Keratinocyte (primary cell): ENCODE measurements at regions not wholly inside any gene's neighbourhood (a gene's known extent, or its start where the extent isn't known, plus 50 kb on each side); places are given as distances from the start of the nearest gene placed in this dataset.
A peak's percentile ranks its signal among the peaks of the same experiment; 100 is the strongest.

Source experiments
- DNase-seq: peaks from one replicate; pipeline ENCODE4 v3.0.0-alpha.2; 2011; ENCODE audit warnings: low read depth, missing footprints, low spot score
- FAIRE-seq: peaks from 2 replicates; lab custom pipeline; 2011; peaks lifted over from hg19 to GRCh38; lab: Jason Lieb, UNC
- H2AFZ ChIP-seq: 2 replicates; pipeline ENCODE4 v1.6.0; 2012; ENCODE audit warnings: low read length, control low read depth, inconsistent platforms; ENCODE audit not compliant: control insufficient read depth
- H3K27ac ChIP-seq: 2 replicates; pipeline ENCODE4 v1.5.1; 2011; ENCODE audit warnings: low read length; ENCODE audit not compliant: control insufficient read depth, insufficient read depth
- H3K27me3 ChIP-seq: 3 replicates; pipeline ENCODE4 v1.6.0; 2011; ENCODE audit warnings: low read length; ENCODE audit not compliant: control insufficient read depth, insufficient read depth; ENCODE audit errors: extremely low read depth
- H3K36me3 ChIP-seq, 2 experiments: 2 replicates in 1 of 2; 3 replicates in 1 of 2; pipeline ENCODE4 v1.5.1; 2011; ENCODE audit warnings: low read length in 2 of 2, mild to moderate bottlenecking in 1 of 2; ENCODE audit not compliant: control insufficient read depth in 2 of 2, insufficient read depth in 2 of 2; ENCODE audit errors: extremely low read depth in 1 of 2
- H3K4me1 ChIP-seq: 3 replicates; pipeline ENCODE4 v1.5.1; 2011; ENCODE audit warnings: low read length; ENCODE audit not compliant: control insufficient read depth, insufficient read depth; ENCODE audit errors: extremely low read depth
- H3K4me2 ChIP-seq: 3 replicates; pipeline ENCODE4 v1.6.0; 2011; ENCODE audit warnings: low read depth, low read length; ENCODE audit not compliant: control insufficient read depth, insufficient read depth; ENCODE audit errors: extremely low read depth
- H3K4me3 ChIP-seq, 3 experiments: fragments of 200-600 bp in 1 of 3; sonication (generic) in 1 of 3; 2 replicates in 2 of 3; 3 replicates in 1 of 3; pipeline ENCODE4 v1.5.1; 2011 to 2016; ENCODE audit warnings: low read length in 3 of 3, mild to moderate bottlenecking in 3 of 3, control low read depth in 2 of 3, inconsistent platforms in 1 of 3, low read depth in 1 of 3, mixed read lengths in 1 of 3, mixed run types in 1 of 3, moderate library complexity in 1 of 3; ENCODE audit not compliant: control insufficient read depth in 2 of 3, insufficient read depth in 2 of 3; ENCODE audit errors: extremely low read depth in 1 of 3
- H3K79me2 ChIP-seq: 2 replicates; pipeline ENCODE4 v1.6.0; 2012; ENCODE audit warnings: low read length; ENCODE audit not compliant: control insufficient read depth, insufficient read depth
- H3K9ac ChIP-seq: 3 replicates; pipeline ENCODE4 v1.6.0; 2011; ENCODE audit warnings: low read length; ENCODE audit not compliant: control insufficient read depth, insufficient read depth; ENCODE audit errors: extremely low read depth
- H3K9me1 ChIP-seq: 3 replicates; pipeline ENCODE4 v1.6.0; 2011; ENCODE audit warnings: low read length; ENCODE audit not compliant: control insufficient read depth, insufficient read depth; ENCODE audit errors: extremely low read depth
- H3K9me3 ChIP-seq: 2 replicates; pipeline ENCODE4 v1.5.1; 2012; ENCODE audit warnings: low read depth, low read length; ENCODE audit not compliant: control insufficient read depth
- H4K20me1 ChIP-seq: 3 replicates; pipeline ENCODE4 v1.6.0; 2011; ENCODE audit warnings: low read length; ENCODE audit not compliant: control insufficient read depth, insufficient read depth; ENCODE audit errors: extremely low read depth
- CTCF ChIP-seq, 3 experiments: IDR thresholded peaks in 1 of 3; conservative IDR thresholded peaks in 1 of 3; optimal IDR thresholded peaks in 1 of 3; 2 replicates in 2 of 3; 3 replicates in 1 of 3; pipeline versions ENCODE3 to v1.5.1; 2011; ENCODE audit warnings: low read length in 3 of 3, mild to moderate bottlenecking in 3 of 3, moderate library complexity in 2 of 3, control low read depth in 1 of 3, inconsistent platforms in 1 of 3; ENCODE audit not compliant: insufficient read depth in 2 of 3; ENCODE audit errors: extremely low read depth in 1 of 3
- EZH2 ChIP-seq: IDR thresholded peaks from one replicate; pipeline ENCODE4 v1.6.1; 2012; ENCODE audit warnings: inconsistent platforms, mild to moderate bottlenecking, low read length, moderate library complexity
- dilution Hi-C: fragments of 300-500 bp; cut with MboI; formaldehyde crosslinking; loops from one replicate; pipeline ENCODE4 v1.7.0; 2020; ENCODE audit warnings: low sequenced_read_pairs; ENCODE audit not compliant: extremely low pct_ligation_motif_present

- H3K4me3 ChIP-seq, result no peak overlapping the region
- no peak overlapping the region for H3K4me2 ChIP-seq
- FAIRE-seq (no peak), DNase-seq (no peak)
- peaks cover 45% of the 10 kb centered on the region for H3K27me3 ChIP-seq
- no peaks in the 10 kb centered on the region for H3K4me1 ChIP-seq
- TF ChIP-seq CTCF (optimal IDR thresholded peaks at IDR 0.05 in 1 of 3, IDR thresholded peaks at IDR 0.05 in 1 of 3, conservative IDR thresholded peaks at IDR 0.05 in 1 of 3; ENCODE audit: extremely low read depth in 1 of 3, insufficient read depth in 2 of 3, low read length in 3 of 3) (peak in 2 of 3 experiments; percentile 46 to 81), EZH2 (no peak)
- H3K9me3 ChIP-seq, result peaks cover 7% of the 10 kb centered on the region
- no peaks in the 10 kb centered on the region for H3K36me3 ChIP-seq
- no peaks in the 10 kb centered on the region for H4K20me1 ChIP-seq
- dilution Hi-C loops, result no loop called here
- no peaks in the 10 kb centered on the region for H3K79me2 ChIP-seq
- no peaks in the 10 kb centered on the region for H3K9me1 ChIP-seq
- no peak overlapping the region for H3K9ac ChIP-seq
- H3K27ac ChIP-seq, result no peak overlapping the region
- no peak overlapping the region for H2AFZ ChIP-seq
Measured at GRCh38 chr4:1512738-1513660, 106.8 kb upstream of the NKX1-1 start.

- no peak overlapping the region for H2AFZ ChIP-seq
- H3K4me2 ChIP-seq, result no peak overlapping the region
- FAIRE-seq (no peak), DNase-seq (no peak)
- H3K36me3 ChIP-seq, result no peaks in the 10 kb centered on the region
- H3K9me3 ChIP-seq, result peaks cover 7% of the 10 kb centered on the region
- no peaks in the 10 kb centered on the region for H3K79me2 ChIP-seq
- dilution Hi-C loops, result no loop called here
- no peaks in the 10 kb centered on the region for H3K9me1 ChIP-seq
- H3K4me1 ChIP-seq, result no peaks in the 10 kb centered on the region
- no peak overlapping the region for H3K4me3 ChIP-seq
- no peaks in the 10 kb centered on the region for H4K20me1 ChIP-seq
- H3K27ac ChIP-seq, result no peak overlapping the region
- peaks cover 38% of the 10 kb centered on the region for H3K27me3 ChIP-seq
- TF ChIP-seq EZH2, result no peak
- TF ChIP-seq CTCF (optimal IDR thresholded peaks at IDR 0.05 in 1 of 3, IDR thresholded peaks at IDR 0.05 in 1 of 3, conservative IDR thresholded peaks at IDR 0.05 in 1 of 3; ENCODE audit: extremely low read depth in 1 of 3, insufficient read depth in 2 of 3, low read length in 3 of 3), result no peak
- H3K9ac ChIP-seq, result no peak overlapping the region
Measured at GRCh38 chr4:1512051-1512737, 106.0 kb upstream of the NKX1-1 start.
